Gastrocnemius medialis (tissue), 4 donors: ENCODE measurements at regions not wholly inside any gene's neighbourhood (a gene's known extent, or its start where the extent isn't known, plus 50 kb on each side); places are given as distances from the start of the nearest gene placed in this dataset.
A peak's percentile ranks its signal among the peaks of the same experiment; 100 is the strongest.
"Not testable (repeated sequence)": the region's sequence is repeated elsewhere in the genome, so short reads cannot be mapped to it uniquely, and the experiment has no call there.

Source experiments
- POLR2A ChIP-seq, 2 donors: fragments of 450-650 bp; IDR thresholded peaks; one replicate each; pipeline ENCODE4 v1.6.1; 2017; ENCODE audit warnings: antibody characterized with exemption in 2 of 2, mild to moderate bottlenecking in 2 of 2, moderate library complexity in 2 of 2
- TF ChIP-seq, protein P1 (sequence below), 5 experiments: fragments of 450-650 bp in 3 of 5; fragments of 200-600 bp in 2 of 5; sonication (generic) in 2 of 5; IDR thresholded peaks in 4 of 5; conservative IDR thresholded peaks in 1 of 5; 1 replicate in 4 of 5; 2 replicates in 1 of 5; pipeline ENCODE4 v1.5.1; 2016 to 2019; ENCODE audit warnings: antibody characterized with exemption in 5 of 5, mild to moderate bottlenecking in 3 of 5, moderate library complexity in 3 of 5

DNA sequence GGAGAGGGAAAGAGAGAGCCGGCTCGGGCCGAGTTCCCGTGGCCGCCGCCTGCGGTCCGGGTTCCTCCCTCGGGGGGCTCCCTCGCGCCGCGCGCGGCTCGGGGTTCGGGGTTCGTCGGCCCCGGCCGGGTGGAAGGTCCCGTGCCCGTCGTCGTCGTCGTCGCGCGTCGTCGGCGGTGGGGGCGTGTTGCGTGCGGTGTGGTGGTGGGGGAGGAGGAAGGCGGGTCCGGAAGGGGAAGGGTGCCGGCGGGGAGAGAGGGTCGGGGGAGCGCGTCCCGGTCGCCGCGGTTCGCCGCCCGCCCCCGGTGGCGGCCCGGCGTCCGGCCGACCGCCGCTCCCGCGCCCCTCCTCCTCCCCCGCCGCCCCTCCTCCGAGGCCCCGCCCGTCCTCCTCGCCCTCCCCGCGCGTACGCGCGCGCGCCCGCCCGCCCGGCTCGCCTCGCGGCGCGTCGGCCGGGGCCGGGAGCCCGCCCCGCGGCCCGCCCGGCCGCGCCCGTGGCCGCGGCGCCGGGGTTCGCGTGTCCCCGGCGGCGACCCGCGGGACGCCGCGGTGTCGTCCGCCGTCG lies 2308.3 kb upstream of the TPTE start:
- TF ChIP-seq, protein P1, sequence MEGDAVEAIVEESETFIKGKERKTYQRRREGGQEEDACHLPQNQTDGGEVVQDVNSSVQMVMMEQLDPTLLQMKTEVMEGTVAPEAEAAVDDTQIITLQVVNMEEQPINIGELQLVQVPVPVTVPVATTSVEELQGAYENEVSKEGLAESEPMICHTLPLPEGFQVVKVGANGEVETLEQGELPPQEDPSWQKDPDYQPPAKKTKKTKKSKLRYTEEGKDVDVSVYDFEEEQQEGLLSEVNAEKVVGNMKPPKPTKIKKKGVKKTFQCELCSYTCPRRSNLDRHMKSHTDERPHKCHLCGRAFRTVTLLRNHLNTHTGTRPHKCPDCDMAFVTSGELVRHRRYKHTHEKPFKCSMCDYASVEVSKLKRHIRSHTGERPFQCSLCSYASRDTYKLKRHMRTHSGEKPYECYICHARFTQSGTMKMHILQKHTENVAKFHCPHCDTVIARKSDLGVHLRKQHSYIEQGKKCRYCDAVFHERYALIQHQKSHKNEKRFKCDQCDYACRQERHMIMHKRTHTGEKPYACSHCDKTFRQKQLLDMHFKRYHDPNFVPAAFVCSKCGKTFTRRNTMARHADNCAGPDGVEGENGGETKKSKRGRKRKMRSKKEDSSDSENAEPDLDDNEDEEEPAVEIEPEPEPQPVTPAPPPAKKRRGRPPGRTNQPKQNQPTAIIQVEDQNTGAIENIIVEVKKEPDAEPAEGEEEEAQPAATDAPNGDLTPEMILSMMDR (IDR thresholded peaks at IDR 0.05 in 4 of 5, conservative IDR thresholded peaks at IDR 0.05 in 1 of 5) = peak in 1 of 5 experiments; percentile 31
- TF ChIP-seq POLR2A (IDR thresholded peaks at IDR 0.05) = not testable (repeated sequence)
